Stomach (tissue), 8 donors: ENCODE measurements at regions not wholly inside any gene's neighbourhood (a gene's known extent, or its start where the extent isn't known, plus 50 kb on each side); places are given as distances from the start of the nearest gene placed in this dataset.

Experiments
- DNase-seq, 2 donors: peaks; one replicate each; pipeline versions ENCODE4 v3.0.0 to v3.0.0-alpha.2; 2013 to 2019
- H3K27ac ChIP-seq, 5 donors: fragments of 200-600 bp in 4 of 5; sonication (generic) in 4 of 5; one replicate each; pipeline ENCODE4 v1.5.1; 2013 to 2019; ENCODE audit warnings: mild to moderate bottlenecking in 1 of 5, moderate library complexity in 1 of 5
- H3K27me3 ChIP-seq, 3 donors: fragments of 200-600 bp; sonication (generic); one replicate each; pipeline ENCODE4 v1.5.1; 2017 to 2019; ENCODE audit warnings: mixed run types in 1 of 3
- H3K36me3 ChIP-seq, 4 donors: fragments of 200-600 bp; sonication (generic); 1 replicate in 3 of 4; 2 replicates in 1 of 4; pipeline ENCODE4 v1.5.1; 2016 to 2019
- H3K4me1 ChIP-seq, 4 donors: fragments of 200-600 bp; sonication (generic); one replicate each; pipeline ENCODE4 v1.5.1; 2016 to 2019
- H3K4me3 ChIP-seq, 4 donors: fragments of 200-600 bp; sonication (generic) in 3 of 4; one replicate each; pipeline ENCODE4 v1.5.1; 2016 to 2019; ENCODE audit warnings: mild to moderate bottlenecking in 1 of 4
- H3K9me3 ChIP-seq, 4 donors: fragments of 200-600 bp; sonication (generic); one replicate each; pipeline ENCODE4 v1.5.1; 2016 to 2019
- CTCF ChIP-seq, 7 experiments: fragments of 450-650 bp in 4 of 7; fragments of 200-600 bp in 3 of 7; sonication (generic) in 3 of 7; IDR thresholded peaks; one replicate each; pipeline ENCODE4 v1.5.1; 2016 to 2019; ENCODE audit warnings: antibody characterized with exemption in 7 of 7, control low read depth in 2 of 7, mild to moderate bottlenecking in 1 of 7
- EP300 ChIP-seq: sonication (generic); formaldehyde crosslinking; IDR thresholded peaks from one replicate; pipeline ENCODE4 v1.6.1; 2017; ENCODE audit warnings: antibody characterized with exemption
- POLR2A ChIP-seq, 4 donors: fragments of 450-650 bp; IDR thresholded peaks; one replicate each; pipeline ENCODE4 v1.6.1; 2016; ENCODE audit warnings: antibody characterized with exemption in 4 of 4, control low read depth in 2 of 4, mild to moderate bottlenecking in 1 of 4, moderate library complexity in 1 of 4
- POLR2AphosphoS5 ChIP-seq, 3 donors: sonication (generic); formaldehyde crosslinking; IDR thresholded peaks; one replicate each; pipeline ENCODE4 v1.6.1; 2016; ENCODE audit warnings: antibody characterized with exemption in 3 of 3
- WGBS, 5 donors: extraction: QIAGEN DNeasy Blood & Tissue Kit in 3 of 5; methylation state at CpG; one replicate each; pipeline versions ENCODE4 v1.1.5 to v1.1.7; 2013 to 2018; 5-methylcytosine and 5-hydroxymethylcytosine counted together
- intact Hi-C: fragments of 100-400 bp; cut with DNase I; formaldehyde crosslinking; loops from one replicate; pipeline ENCODE4 v1.15.1; 2023; ENCODE audit warnings: low total_unique reads
- donor health status: healthy with polysubstance abuse.
- donor health status: Bipolar disorder and iron deficiency.
- donor health status: healthy.

- Histone ChIP-seq H3K9me3 (no peaks in the 10 kb centered on the region), H3K27ac (no peak overlapping the region), H3K36me3 (no peaks in the 10 kb centered on the region), H3K4me1 (peaks cover 6 to 16% (median 10%) of the 10 kb centered on the region in 4 donors), H3K4me3 (no peak overlapping the region), H3K27me3 (no peaks in the 10 kb centered on the region)
- no peak for DNase-seq
- 73 to 86% (median 77%) methylated on average over 2 of the region's 2 CpGs for WGBS, 5 donors
- intact Hi-C loops = no loop called here
- TF ChIP-seq CTCF (IDR thresholded peaks at IDR 0.05) (no peak), POLR2A (IDR thresholded peaks at IDR 0.05) (no peak), POLR2AphosphoS5 (IDR thresholded peaks at IDR 0.05) (no peak), EP300 (no peak)
Measured at GRCh38 chr7:21193895-21194294, 234.0 kb upstream of the SP4 start.

- no peaks in the 10 kb centered on the region for H3K27me3 ChIP-seq
- WGBS, 5 donors = 87 to 92% (median 88%) methylated on average over 4 of the region's 4 CpGs
- peaks cover 6 to 16% (median 10%) of the 10 kb centered on the region in 4 donors for H3K4me1 ChIP-seq
- H3K36me3 ChIP-seq = no peaks in the 10 kb centered on the region
- no peak for DNase-seq
- no peak for TF ChIP-seq POLR2A (IDR thresholded peaks at IDR 0.05)
- TF ChIP-seq POLR2AphosphoS5 (IDR thresholded peaks at IDR 0.05) = no peak
- no peak for TF ChIP-seq CTCF (IDR thresholded peaks at IDR 0.05)
- TF ChIP-seq EP300 = no peak
- H3K27ac ChIP-seq = no peak overlapping the region
- intact Hi-C loops = no loop called here
- H3K9me3 ChIP-seq = no peaks in the 10 kb centered on the region
- H3K4me3 ChIP-seq = no peak overlapping the region
Measured at GRCh38 chr7:21194936-21195335, 232.9 kb upstream of the SP4 start.

GRCh38 chr7:21198921-21199320 is 229.0 kb upstream of the SP4 start:
- Histone ChIP-seq H3K36me3 (no peaks in the 10 kb centered on the region), H3K27ac (no peak overlapping the region), H3K4me1 (no peaks in the 10 kb centered on the region), H3K27me3 (no peaks in the 10 kb centered on the region), H3K9me3 (no peaks in the 10 kb centered on the region), H3K4me3 (no peak overlapping the region)
- intact Hi-C loops = no loop called here
- WGBS, 5 donors = 79 to 90% (median 88%) methylated on average over 1 of the region's 1 CpG
- no peak for DNase-seq
- no peak for TF ChIP-seq POLR2AphosphoS5 (IDR thresholded peaks at IDR 0.05)
- no peak for TF ChIP-seq POLR2A (IDR thresholded peaks at IDR 0.05)
- no peak for TF ChIP-seq EP300

GRCh38 chr7:21200503-21200902 is 227.4 kb upstream of the SP4 start:
- 64 to 82% (median 69%) methylated on average over 7 of the region's 7 CpGs for WGBS, 5 donors
- H3K27me3 ChIP-seq = no peaks in the 10 kb centered on the region
- TF ChIP-seq POLR2A (IDR thresholded peaks at IDR 0.05) (no peak), CTCF (IDR thresholded peaks at IDR 0.05) (no peak)
- H3K4me1 ChIP-seq = no peaks in the 10 kb centered on the region
- no peak for DNase-seq
- H3K27ac ChIP-seq = no peak overlapping the region
- intact Hi-C loops = no loop called here
- no peaks in the 10 kb centered on the region for H3K9me3 ChIP-seq
- no peak overlapping the region for H3K4me3 ChIP-seq
- H3K36me3 ChIP-seq = no peaks in the 10 kb centered on the region

GRCh38 chr7:21214657-21215056 is 213.2 kb upstream of the SP4 start:
- Histone ChIP-seq H3K4me3 (no peak overlapping the region), H3K36me3 (no peaks in the 10 kb centered on the region), H3K4me1 (no peaks in the 10 kb centered on the region), H3K27ac (no peak overlapping the region), H3K27me3 (no peaks in the 10 kb centered on the region), H3K9me3 (no peaks in the 10 kb centered on the region)
- intact Hi-C loops = no loop called here
- DNase-seq = no peak
- TF ChIP-seq POLR2AphosphoS5 (IDR thresholded peaks at IDR 0.05) (no peak), POLR2A (IDR thresholded peaks at IDR 0.05) (no peak), CTCF (IDR thresholded peaks at IDR 0.05) (no peak), EP300 (no peak)
- WGBS, 5 donors = 38 to 95% (median 85%) methylated on average over 1 of the region's 1 CpG
